Activated naive CD4-positive, alpha-beta T cell treated with anti-CD3 and anti-CD28 coated beads for 36 hours (primary cell): ENCODE measurements at regions not wholly inside any gene's neighbourhood (a gene's known extent, or its start where the extent isn't known, plus 50 kb on each side); places are given as distances from the start of the nearest gene placed in this dataset.
A peak's percentile ranks its signal among the peaks of the same experiment; 100 is the strongest.

ENCODE experiments used
- CTCF ChIA-PET: fragments of 350-600 bp; sonication (Branson Sonifier 250); formaldehyde crosslinking; loops from one replicate; lab custom pipeline; 2021; ENCODE audit warnings: antibody characterized with exemption; lab: Charles Lee
- DNase-seq: peaks from one replicate; pipeline ENCODE4 v3.0.0-alpha.2; 2020
- H3K27ac Mint-ChIP-seq: one replicate; pipeline ENCODE4 v1.8.0; 2021; ENCODE audit warnings: mild to moderate bottlenecking, mixed read lengths
- H3K27me3 Mint-ChIP-seq: one replicate; pipeline ENCODE4 v1.8.0; 2021; ENCODE audit warnings: low read depth, mixed read lengths
- H3K36me3 Mint-ChIP-seq: one replicate; pipeline ENCODE4 v1.8.0; 2021; ENCODE audit warnings: low read depth, mixed read lengths
- H3K4me1 Mint-ChIP-seq: one replicate; pipeline ENCODE4 v1.8.0; 2021; ENCODE audit warnings: low read depth, mixed read lengths
- H3K4me3 Mint-ChIP-seq: one replicate; pipeline ENCODE4 v1.8.0; 2021; ENCODE audit warnings: mild to moderate bottlenecking, moderate library complexity, mixed read lengths
- H3K9me3 Mint-ChIP-seq: one replicate; pipeline ENCODE4 v1.8.0; 2021; ENCODE audit warnings: mixed read lengths
- intact Hi-C: fragments of 100-400 bp; cut with micrococcal nuclease; formaldehyde crosslinking; loops from one replicate; pipeline ENCODE4 v1.15.1; 2023

DNA sequence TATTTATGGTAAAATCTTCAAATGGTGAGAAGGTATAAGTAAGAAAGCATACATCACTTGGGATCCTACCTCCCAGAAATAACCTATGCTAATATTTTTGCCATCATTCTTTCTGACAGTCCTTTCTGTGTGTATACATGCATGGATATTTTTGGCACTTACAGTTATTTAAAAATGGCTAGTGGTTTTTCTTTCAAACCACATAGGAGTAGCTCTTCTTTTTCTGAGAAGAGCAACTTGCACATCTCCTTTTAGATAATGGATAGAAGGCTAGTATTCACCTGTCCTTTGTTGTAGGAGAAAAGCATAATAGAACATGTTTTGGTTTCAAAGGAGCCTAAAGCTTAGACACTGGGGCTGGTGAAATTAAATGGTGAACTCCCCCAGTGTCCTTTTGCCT is 87.3 kb downstream of the EMP1 start:
- no peaks in the 10 kb centered on the region for H3K36me3 Mint-ChIP-seq
- H3K9me3 Mint-ChIP-seq, result peaks cover 2% of the 10 kb centered on the region
- peaks cover 4% of the 10 kb centered on the region for H3K27me3 Mint-ChIP-seq
- no peak overlapping the region for H3K4me3 Mint-ChIP-seq
- DNase-seq, result no peak
- H3K4me1 Mint-ChIP-seq, result no peaks in the 10 kb centered on the region
- no peak overlapping the region for H3K27ac Mint-ChIP-seq
- intact Hi-C loops, result no loop called here
- CTCF ChIA-PET, result interaction anchor here (0.6 to 1.5 kb wide), 2 partner anchors 14 to 377 kb away, joined by 3 to 4 read pairs; no protein-coding TSS in a partner anchor

DNA sequence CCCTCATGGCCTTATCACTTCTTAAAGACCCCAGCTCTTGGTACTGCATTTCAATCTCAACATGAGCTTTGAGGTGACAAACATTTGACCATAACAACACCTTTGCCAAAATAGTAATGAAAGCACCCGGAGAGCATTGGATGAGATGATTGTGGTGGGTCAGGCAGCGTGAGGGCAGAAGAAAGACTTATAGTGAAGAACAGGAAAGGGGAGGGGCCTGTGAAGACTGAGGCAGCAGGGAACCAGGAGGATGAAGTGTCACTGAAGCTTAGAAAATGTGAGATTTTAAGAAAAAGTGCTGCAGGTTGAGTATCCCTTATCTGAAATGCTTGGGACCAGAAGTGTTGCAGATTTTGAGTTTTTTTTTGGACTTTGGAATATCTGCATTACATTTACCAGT is 86.3 kb downstream of the EMP1 start:
- no peak for DNase-seq
- peaks cover 2% of the 10 kb centered on the region for H3K9me3 Mint-ChIP-seq
- intact Hi-C loops, result no loop called here
- no peaks in the 10 kb centered on the region for H3K36me3 Mint-ChIP-seq
- no peak overlapping the region for H3K4me3 Mint-ChIP-seq
- H3K27ac Mint-ChIP-seq, result no peak overlapping the region
- H3K4me1 Mint-ChIP-seq, result peaks cover 3% of the 10 kb centered on the region
- peaks cover 6% of the 10 kb centered on the region for H3K27me3 Mint-ChIP-seq
- CTCF ChIA-PET, result interaction anchor here (0.8 to 1.2 kb wide), 4 partner anchors 10 to 28 kb away, joined by 3 to 5 read pairs (median 4); no protein-coding TSS in a partner anchor

DNA sequence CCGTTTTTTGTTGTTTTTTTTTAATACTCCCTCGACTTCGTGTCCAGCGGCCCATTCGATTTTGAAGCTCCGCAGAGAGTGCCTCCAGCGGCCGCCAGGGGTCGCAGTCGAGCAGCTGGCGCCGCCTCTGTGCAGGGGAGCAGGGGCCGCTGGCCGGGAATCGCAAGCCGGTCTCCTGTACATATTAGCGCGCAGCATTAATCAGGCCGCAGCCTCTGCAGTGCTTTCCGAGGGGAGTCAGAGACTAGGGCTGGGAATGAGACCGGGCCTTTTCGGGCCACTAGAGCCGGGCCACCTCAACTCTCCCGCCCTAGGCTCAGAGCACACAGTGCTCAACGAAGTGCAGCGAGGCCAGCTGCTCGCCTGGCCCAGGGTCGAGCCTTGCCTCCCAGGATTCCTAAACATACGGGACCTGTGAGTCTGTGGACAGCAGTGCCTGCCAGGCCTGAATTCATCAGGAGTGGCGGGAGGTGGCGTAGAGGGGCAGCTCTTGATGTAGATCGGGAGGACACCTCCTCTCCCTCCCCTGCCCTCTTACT is 81.8 kb downstream of the EMP1 start:
- CTCF ChIA-PET, result interaction anchor here (0.6 to 3.8 kb wide), 29 partner anchors 9 to 1271 kb away, joined by 3 to 26 read pairs (median 3); no protein-coding TSS in a partner anchor
- Mint-ChIP-seq H3K4me3 (no peak overlapping the region), H3K4me1 (peaks cover 3% of the 10 kb centered on the region), H3K27ac (no peak overlapping the region), H3K36me3 (no peaks in the 10 kb centered on the region), H3K27me3 (peaks cover 27% of the 10 kb centered on the region), H3K9me3 (peaks cover 2% of the 10 kb centered on the region)
- intact Hi-C loops, result loop anchor here (1.0 to 2.0 kb wide), 4 partner anchors 23 to 888 kb away; no protein-coding TSS in a partner anchor
- DNase-seq, result peak; percentile 67

DNA sequence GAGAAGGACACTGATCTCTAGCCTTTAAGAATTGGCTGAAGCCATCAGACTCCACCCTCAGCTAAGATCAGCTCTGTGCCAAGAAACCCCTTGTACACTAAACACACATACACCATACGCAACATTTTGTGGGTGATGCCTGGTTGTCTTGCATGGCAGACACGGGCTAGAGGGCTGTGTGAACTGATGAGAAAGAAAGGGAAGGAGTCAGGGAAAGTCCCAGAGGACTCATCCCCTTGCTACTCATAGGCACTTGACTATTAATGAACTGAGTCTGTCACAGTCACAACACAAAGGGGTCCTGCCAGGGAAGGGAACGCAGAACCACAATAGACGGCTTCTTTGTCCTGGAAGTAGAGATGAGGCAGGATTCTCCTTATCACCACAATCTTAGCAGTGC is 80.8 kb downstream of the EMP1 start:
- no peaks in the 10 kb centered on the region for H3K36me3 Mint-ChIP-seq
- CTCF ChIA-PET, result interaction anchor here (1.9 to 3.8 kb wide), 2 partner anchors 21 to 85 kb away, joined by 8 to 26 read pairs; no protein-coding TSS in a partner anchor
- no peak for DNase-seq
- H3K9me3 Mint-ChIP-seq, result peaks cover 2% of the 10 kb centered on the region
- no peak overlapping the region for H3K27ac Mint-ChIP-seq
- no peak overlapping the region for H3K4me3 Mint-ChIP-seq
- intact Hi-C loops, result no loop called here
- H3K27me3 Mint-ChIP-seq, result peaks cover 29% of the 10 kb centered on the region
- peaks cover 3% of the 10 kb centered on the region for H3K4me1 Mint-ChIP-seq

DNA sequence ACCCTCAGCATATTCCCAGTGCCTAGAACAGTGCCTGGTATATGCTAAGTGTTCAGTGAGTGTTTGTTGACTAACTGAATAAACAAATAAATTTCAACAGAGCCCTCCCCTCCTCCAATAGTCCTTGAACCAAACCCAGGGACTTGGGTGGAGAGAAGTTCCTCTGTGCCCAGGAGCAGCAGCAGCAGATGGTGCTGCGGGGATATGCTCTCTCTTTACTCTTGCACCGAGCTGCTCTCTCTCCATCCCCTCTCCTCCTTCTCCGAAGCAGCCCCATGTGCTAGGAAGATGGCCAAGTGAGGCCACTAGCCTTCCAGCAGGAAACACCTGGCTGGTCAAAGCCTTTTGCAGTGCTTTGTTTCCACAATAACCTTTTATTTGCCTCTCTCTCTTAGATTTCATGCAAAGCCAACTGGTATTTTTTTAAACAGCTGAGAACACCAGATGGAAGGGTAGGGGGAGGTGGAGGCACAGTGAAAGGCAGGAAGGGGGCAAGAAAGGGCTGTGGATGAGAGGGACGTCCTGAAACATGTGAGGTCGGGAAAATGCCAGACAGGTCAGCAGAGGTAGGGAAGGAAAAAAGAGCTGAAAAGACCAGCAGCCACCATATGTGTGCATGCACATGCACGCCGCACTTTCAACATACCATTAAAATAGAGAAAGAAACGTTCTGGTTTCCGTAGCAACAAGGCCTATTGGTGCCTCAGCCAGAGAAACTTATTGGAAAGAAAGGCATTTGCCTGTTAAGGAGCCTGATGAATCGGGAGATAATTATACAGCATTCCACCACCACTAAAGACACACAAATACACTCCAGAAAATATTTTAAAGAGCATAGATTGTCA is 78.9 kb downstream of the EMP1 start:
- Mint-ChIP-seq H3K27ac (no peak overlapping the region), H3K36me3 (no peaks in the 10 kb centered on the region), H3K27me3 (peaks cover 29% of the 10 kb centered on the region), H3K4me1 (peaks cover 3% of the 10 kb centered on the region), H3K4me3 (no peak overlapping the region), H3K9me3 (peaks cover 2% of the 10 kb centered on the region)
- CTCF ChIA-PET, result interaction anchor here (1.0 to 1.5 kb wide), 3 partner anchors 8 to 259 kb away, joined by 3 to 13 read pairs (median 5); no protein-coding TSS in a partner anchor
- DNase-seq, result no peak
- intact Hi-C loops, result no loop called here

DNA sequence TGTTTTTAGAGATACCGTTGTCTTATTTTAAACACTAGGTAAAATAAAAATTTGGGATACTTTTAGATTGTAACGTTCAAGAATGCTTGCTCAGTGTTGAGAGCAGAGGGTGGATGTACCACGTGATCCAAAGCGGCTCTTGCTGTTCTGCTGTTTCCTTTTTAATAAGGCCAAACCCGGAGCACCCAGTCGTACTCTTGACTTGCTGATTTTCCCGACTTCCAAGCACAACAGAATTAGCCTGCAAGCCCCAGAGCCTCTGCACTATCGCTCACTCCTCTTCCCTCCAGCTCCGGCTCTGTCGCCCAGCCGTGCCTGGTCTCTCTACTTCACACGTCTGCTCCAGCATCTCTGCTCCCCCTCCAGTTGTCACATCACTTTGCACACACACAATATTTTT is 77.3 kb downstream of the EMP1 start:
- CTCF ChIA-PET, result interaction anchor here (1.8 kb wide), 1 partner anchor 19 kb away, joined by 8 read pairs; no protein-coding TSS in a partner anchor
- Mint-ChIP-seq H3K4me3 (no peak overlapping the region), H3K9me3 (no peaks in the 10 kb centered on the region), H3K27ac (no peak overlapping the region), H3K4me1 (peaks cover 3% of the 10 kb centered on the region), H3K27me3 (peaks cover 25% of the 10 kb centered on the region), H3K36me3 (no peaks in the 10 kb centered on the region)
- intact Hi-C loops, result no loop called here
- no peak for DNase-seq

DNA sequence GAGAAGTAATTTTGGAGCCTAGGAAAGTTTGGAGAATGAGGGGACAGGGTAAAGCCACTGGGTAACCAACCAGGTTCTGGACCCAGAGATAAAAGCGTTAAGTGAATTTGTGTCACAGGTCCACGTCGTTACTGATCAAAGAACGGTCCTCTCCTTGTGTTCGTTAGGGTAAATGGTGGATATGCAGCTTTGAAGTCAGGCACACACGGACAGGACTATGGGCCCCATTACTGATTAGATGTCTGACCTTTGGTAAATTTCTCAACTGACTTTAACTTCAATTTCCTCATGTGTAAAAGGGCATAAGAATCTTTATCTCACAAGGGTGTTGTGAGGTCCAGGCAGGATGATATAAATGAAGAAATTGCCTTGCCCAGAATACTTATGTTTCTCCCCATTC is 76.6 kb downstream of the EMP1 start:
- peaks cover 24% of the 10 kb centered on the region for H3K27me3 Mint-ChIP-seq
- no peaks in the 10 kb centered on the region for H3K9me3 Mint-ChIP-seq
- H3K4me1 Mint-ChIP-seq, result peaks cover 1% of the 10 kb centered on the region
- no peak overlapping the region for H3K4me3 Mint-ChIP-seq
- intact Hi-C loops, result no loop called here
- CTCF ChIA-PET, result interaction anchor here (0.8 to 1.8 kb wide), 3 partner anchors 10 to 894 kb away, joined by 3 to 8 read pairs (median 4); no protein-coding TSS in a partner anchor
- H3K36me3 Mint-ChIP-seq, result no peaks in the 10 kb centered on the region
- no peak for DNase-seq
- H3K27ac Mint-ChIP-seq, result no peak overlapping the region

DNA sequence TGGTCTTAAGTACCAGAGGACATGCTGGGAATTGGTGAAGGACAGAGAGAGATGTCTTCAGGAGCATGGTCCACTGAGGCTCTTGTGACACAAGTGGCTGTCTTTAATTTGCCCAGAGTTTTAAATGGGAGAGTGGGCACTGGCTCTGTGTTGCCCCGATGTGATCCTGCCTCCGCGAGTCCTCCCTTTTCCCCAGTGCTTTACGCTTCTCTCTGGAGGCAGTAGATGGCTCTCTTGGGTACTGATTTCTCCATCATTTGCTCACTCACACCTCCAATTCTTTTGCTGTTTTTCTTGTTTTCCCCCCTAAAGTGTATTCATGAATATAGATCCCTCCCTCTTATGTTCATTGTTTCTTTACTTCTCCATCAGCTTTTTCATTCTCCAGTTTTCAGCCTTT is 74.3 kb downstream of the EMP1 start:
- peaks cover 14% of the 10 kb centered on the region for H3K27me3 Mint-ChIP-seq

More for the DNA sequence above, 74.3 kb downstream of the EMP1 start:
- H3K27ac Mint-ChIP-seq, result no peak overlapping the region
- no peak overlapping the region for H3K4me3 Mint-ChIP-seq
- intact Hi-C loops, result no loop called here
- H3K36me3 Mint-ChIP-seq, result no peaks in the 10 kb centered on the region
- H3K4me1 Mint-ChIP-seq, result no peaks in the 10 kb centered on the region
- no peak for DNase-seq
- H3K9me3 Mint-ChIP-seq, result no peaks in the 10 kb centered on the region
- CTCF ChIA-PET, result interaction anchor here (0.8 to 0.9 kb wide), 3 partner anchors 11 to 18 kb away, joined by 3 read pairs; no protein-coding TSS in a partner anchor
